GM21619 (cell line): ENCODE measurements at regions not wholly inside any gene's neighbourhood (a gene's known extent, or its start where the extent isn't known, plus 50 kb on each side); places are given as distances from the start of the nearest gene placed in this dataset.
"Not testable (repeated sequence)": the region's sequence is repeated elsewhere in the genome, so short reads cannot be mapped to it uniquely, and the experiment has no call there.

Experiments used
- ATAC-seq: cut with Tn5 transposase; IDR thresholded peaks from one replicate; pipeline ENCODE4 v1.9.1; 2021; ENCODE audit not compliant: unreplicated experiment

GRCh38 chr6:28794175-28795002 lies 129.4 kb downstream of the TRIM27 start:
- no peak for ATAC-seq

DNA sequence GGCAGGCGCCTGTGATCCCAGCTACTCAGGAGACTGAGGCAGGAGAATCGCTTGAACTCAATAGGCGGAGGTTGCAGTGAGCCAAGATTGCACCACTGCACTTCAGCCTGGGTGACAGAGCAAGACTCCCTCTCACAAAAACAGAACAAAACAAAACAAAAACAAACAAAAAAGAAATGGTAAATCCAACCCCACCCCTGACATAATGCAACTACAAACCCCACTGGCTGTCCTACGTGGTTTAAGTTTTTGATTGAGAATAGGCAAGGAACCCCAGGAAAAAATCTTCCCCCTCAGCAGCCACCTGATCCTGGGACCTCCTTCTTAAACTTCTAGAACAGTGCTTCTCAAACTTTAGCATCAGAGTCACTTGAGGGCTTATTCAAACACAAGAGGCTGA lies 123.1 kb downstream of the TRIM27 start:
- ATAC-seq: not testable (repeated sequence)

DNA sequence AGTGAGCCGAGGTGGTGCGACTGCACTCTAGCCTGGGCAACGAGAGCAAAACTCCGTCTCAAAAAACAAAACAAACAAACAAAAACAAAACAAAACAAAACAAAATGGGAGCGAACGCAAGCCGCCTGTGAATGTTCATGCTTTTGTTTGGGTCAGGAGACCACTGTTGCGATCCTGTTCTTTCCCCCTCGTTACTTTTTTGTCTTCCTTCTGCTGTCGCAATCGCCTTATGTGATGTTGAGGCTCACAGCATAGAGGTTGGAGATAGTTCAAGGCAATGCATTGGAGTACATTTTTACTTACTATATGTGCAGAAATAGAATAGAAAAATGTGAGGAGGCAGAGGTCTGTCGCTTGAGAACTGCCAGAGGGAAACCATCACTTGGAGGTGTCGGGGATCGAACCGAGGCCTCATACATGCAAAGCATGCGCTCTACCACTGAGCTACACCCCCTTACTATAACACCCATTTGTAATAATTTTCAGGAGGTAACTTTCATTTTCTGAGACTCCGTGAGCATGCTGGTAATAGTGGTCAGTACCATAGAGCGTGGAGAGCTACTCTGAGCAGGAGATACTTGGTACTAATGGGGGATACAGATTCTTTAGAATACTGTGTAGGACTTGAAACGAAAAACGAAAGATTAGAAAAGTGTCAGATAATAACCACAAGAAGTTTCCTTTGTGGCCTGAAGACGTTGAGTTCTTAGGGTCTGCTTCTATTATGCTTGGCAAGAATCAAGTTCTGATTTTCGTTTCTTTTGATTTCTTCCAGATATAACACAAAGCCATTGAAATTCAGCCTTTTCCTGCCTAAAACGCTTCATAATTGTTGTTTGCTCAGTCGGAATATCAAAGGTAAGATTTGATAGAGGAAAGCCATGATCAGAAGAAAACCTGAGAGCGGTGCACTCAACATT lies 121.1 kb downstream of the TRIM27 start:
- ATAC-seq: no peak

DNA sequence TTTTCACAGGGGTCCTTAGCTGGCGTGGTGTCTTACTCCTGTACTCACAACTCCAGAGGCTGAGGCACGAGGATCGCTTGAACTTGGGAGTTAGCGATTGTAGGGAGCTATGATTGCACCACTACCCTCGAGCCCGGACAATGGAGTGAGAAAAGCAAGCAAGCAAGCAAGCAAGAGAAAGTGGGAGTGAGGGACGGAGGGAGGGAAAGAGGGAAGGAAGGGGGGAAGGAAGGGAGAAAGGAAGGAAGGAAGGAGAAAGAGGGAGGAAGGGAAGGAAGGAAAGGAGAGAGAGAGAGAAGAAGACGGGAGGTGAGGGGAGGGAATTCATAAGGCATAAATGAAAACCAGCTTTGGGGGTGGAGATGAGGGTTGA lies 120.5 kb downstream of the TRIM27 start:
- no peak for ATAC-seq

DNA sequence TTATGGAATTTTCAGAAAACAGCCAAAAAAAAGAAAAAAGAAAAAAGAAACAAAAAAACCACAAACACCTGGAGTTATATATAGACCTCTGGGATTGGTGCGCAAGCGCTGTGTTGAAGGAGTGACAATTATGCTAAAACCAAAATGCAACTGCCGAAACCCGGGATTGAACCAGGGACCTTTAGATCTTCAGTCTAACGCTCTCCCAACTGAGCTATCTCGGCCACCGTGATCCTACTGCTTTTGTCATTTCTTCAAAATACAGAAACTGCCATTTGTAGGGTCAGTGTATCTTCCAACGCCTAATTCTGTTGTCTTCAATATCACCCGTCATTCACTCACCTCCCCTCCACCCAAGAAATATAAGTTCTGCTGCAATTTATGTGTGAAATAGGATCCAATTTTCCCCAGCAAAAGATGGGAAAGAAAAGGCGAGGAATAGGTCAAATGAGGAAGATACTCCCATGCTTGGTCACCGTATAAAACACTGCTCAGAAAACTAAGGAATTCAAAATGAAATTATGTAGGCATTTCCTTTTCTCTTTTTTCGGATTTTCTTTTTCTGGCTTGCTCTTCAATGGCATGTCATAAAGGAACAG lies 116.0 kb downstream of the TRIM27 start:
- ATAC-seq: no peak

- ATAC-seq: no peak
Observed at GRCh38 chr6:28808383-28808782, 115.4 kb downstream of the TRIM27 start.

DNA sequence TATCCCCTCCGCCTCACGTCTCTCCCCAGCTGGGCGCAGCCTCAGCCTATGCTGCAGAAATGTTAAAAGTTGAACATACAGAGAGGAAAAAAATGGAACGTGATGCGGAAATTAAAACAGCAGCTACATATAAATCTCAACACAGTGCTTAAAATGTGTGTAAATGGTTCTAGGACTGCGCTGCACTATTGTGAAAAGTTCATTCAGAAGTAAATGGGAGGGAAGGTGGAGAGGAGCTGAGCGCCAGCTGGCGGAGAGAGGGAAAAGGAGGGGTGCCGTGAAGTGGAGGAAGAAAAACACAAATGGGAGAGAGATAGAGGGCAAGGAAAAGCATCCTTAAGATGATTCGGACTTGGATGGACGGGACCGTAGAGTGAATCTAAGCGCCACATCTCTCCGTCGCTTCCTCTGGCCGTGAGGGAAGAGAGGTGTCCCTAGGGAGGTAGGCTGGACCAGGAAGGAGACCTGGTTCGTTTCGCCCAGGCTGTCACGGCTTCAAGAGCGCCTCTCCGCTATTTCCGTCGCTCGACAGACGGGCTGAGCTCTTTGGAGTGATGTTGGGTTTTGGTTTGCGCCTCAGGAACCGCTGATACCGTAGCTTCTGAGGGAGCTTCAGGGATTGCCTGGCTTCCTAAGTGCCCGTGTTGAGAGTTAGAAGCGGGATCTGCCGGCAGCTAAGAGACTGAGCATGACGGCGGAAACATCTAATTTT lies 113.7 kb downstream of the TRIM27 start:
- ATAC-seq: no peak

- no peak for ATAC-seq
Observed at GRCh38 chr6:28810659-28811053, 113.1 kb downstream of the TRIM27 start.

DNA sequence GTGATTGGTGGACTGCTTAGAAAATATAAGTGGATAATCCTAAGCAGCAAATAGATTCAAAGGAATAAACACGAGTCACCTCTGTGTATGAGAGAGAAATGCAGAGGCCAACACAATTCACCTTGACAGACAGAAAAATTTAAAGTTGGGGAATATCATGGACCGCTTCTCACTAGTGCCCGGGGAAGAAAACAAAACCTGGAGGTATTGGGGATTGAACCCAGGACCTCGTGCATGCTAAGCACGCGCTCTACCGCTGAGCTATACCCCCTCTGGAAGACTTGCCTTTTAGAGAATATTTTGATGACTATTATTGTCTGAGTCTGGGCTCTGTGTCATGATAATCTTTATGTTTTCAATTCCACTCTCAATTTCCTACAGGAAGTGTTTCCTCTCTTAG lies 111.9 kb downstream of the TRIM27 start:
- ATAC-seq: no peak

- no peak for ATAC-seq
Observed at GRCh38 chr6:28812778-28813569, 110.8 kb downstream of the TRIM27 start.

GRCh38 chr6:28814032-28814976 lies 109.5 kb downstream of the TRIM27 start:
- no peak for ATAC-seq

DNA sequence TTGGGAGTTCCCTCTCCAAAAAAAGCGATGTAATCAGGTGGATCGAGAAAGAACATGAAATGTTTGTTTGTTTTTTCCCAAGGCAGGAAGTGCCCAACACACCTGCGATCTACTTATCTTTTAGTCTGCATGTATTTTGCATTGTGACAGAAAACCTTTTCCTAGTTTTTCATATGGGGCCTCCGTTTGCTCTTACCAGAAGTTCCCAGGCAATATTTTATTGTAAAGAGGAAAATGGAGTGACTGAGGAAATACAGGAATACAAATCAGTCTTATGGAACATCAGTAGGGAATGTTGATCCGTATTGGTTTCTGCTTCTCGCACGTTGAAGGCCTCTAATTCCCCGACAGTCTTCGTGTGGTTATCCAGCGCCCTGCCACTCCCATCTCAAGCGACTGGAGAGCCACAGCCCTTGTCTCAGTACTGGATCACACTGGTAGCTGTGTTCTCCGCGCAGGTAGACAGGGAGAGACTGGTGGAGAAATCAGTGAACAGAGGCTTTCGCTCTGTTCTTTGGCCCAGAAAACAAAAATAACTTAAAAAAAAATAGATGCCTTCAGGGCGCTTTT lies 107.4 kb downstream of the TRIM27 start:
- ATAC-seq: no peak

GRCh38 chr6:28816909-28817807 lies 106.6 kb downstream of the TRIM27 start:
- no peak for ATAC-seq

DNA sequence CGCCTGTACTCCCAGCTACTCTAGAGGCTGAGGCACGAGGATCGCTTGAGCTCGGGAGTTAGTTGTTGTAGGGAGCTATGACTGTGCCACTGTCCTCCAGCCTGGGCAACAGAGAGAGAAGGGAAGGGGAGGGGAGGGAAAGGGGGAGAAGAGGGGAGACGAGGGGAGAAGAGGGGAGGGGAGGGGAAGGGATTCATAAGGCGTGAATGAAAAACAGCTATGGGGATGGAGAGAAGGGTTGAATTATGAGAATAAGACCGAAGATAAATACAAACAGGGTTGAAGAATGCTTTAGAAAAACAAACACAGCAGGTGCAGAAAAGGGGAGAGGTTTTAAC lies 106.0 kb downstream of the TRIM27 start:
- no peak for ATAC-seq

DNA sequence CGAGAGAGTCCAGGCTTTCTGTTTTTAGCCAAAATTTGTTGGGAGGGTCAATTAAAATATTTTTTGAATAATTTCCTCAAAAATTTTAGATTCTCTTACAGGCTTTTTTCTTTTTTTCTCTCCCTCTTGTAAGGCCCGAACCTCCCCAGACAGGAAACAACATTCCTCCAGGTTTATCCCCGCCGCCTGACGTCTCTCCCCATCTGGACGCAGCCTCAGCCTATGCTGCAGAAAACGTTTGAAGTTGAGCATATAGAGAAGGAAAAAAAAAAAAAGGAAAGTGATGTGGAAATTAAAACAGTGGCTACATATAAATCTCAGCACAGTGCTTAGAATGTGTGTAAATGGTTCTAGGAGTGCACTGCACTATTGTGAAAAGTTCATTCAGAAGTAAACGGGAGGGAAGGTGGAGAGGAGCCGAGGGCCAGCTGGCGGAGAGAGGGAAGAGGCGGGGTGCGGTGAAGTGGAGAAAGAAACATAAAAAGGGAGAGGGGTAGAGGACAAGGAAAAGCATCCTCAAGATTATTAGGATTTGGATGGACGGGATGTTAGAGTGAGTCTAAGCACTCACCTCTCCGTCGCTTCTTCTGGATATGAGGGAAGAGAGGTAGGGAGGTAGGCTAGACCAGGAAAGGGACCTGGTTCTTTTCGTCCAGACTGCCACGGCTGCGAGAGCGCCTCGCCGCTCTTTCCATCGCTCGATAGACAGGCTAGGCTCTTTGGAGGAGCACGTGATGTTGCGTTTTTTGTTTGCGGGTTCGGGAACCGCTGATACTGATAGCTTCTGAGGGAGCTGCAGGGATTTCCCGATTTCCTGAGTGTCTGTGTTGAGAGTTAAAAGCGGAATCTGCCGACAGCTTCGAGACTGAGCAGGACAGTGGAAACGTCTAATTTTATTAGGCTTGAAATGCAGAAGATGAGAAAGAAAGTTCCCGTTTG lies 98.7 kb downstream of the TRIM27 start:
- ATAC-seq: no peak

DNA sequence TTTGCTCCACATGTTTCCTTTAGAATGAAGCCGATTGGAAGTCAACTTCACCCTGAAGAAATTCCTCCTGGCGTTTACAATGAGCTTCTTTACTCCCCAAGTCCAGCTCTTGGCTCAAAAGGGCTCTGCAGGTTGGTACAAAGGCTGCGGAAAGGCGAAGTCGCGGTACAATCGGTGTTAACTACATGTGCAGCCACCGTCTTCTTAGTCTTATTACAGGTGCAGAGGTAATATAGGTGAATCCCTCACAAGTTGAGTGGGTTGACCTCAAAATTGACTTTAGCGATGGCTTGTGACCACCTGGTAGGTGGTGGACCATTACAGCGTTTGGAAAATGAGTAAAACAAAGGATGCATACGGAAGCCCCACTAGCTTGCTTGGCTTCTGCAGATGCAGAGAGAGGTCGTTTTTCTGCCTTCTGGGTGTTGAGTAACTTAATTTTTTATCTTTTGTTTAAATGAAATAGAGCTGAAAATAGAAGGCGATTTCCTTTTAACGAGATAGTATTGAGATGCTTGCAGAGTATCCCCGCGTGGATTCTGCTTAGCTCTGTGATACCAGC lies 98.0 kb downstream of the TRIM27 start:
- no peak for ATAC-seq
